COLO668 (cell line): ENCODE measurements at regions not wholly inside any gene's neighbourhood (a gene's known extent, or its start where the extent isn't known, plus 50 kb on each side); places are given as distances from the start of the nearest gene placed in this dataset.
"Not testable (repeated sequence)": the region's sequence is repeated elsewhere in the genome, so short reads cannot be mapped to it uniquely, and the experiment has no call there.

Experiments used
- DNase-seq: peaks from one replicate; lab custom pipeline; 2025; ENCODE audit not compliant: unreplicated experiment; lab: John Stamatoyannopoulos, UW

- DNase-seq: no peak
Observed at GRCh38 chr13:61950828-61951227, 535.2 kb upstream of the PCDH20 start.

GRCh38 chr13:61944329-61944929 lies 528.8 kb upstream of the PCDH20 start:
- no peak for DNase-seq

GRCh38 chr13:61935710-61936109 lies 520.1 kb upstream of the PCDH20 start:
- no peak for DNase-seq

GRCh38 chr13:61927648-61928047 lies 512.0 kb upstream of the PCDH20 start:
- no peak for DNase-seq

- no peak for DNase-seq
Observed at GRCh38 chr13:61918841-61919240, 503.2 kb upstream of the PCDH20 start.

GRCh38 chr13:61916483-61916882 lies 500.8 kb upstream of the PCDH20 start:
- DNase-seq: no peak

- no peak for DNase-seq
Observed at GRCh38 chr13:61913183-61913582, 497.5 kb upstream of the PCDH20 start.

GRCh38 chr13:61908906-61909615 lies 493.4 kb upstream of the PCDH20 start:
- no peak for DNase-seq

GRCh38 chr13:61905054-61905453 lies 489.4 kb upstream of the PCDH20 start:
- DNase-seq: no peak

- no peak for DNase-seq
Observed at GRCh38 chr13:61901946-61902541, 486.4 kb upstream of the PCDH20 start.

- DNase-seq: no peak
Observed at GRCh38 chr13:61900033-61900432, 484.4 kb upstream of the PCDH20 start.

- no peak for DNase-seq
Observed at GRCh38 chr13:61898207-61898606, 482.6 kb upstream of the PCDH20 start.

- no peak for DNase-seq
Observed at GRCh38 chr13:61891401-61891800, 475.8 kb upstream of the PCDH20 start.

GRCh38 chr13:61884830-61885229 lies 469.2 kb upstream of the PCDH20 start:
- no peak for DNase-seq

- DNase-seq: no peak
Observed at GRCh38 chr13:61880578-61881283, 465.1 kb upstream of the PCDH20 start.

- DNase-seq: not testable (repeated sequence)
Observed at GRCh38 chr13:61878565-61878964, 462.9 kb upstream of the PCDH20 start.

GRCh38 chr13:61874970-61875579 lies 459.4 kb upstream of the PCDH20 start:
- DNase-seq: no peak

GRCh38 chr13:61873717-61874116 lies 458.1 kb upstream of the PCDH20 start:
- DNase-seq: no peak

GRCh38 chr13:61857198-61857597 lies 441.5 kb upstream of the PCDH20 start:
- DNase-seq: no peak

- no peak for DNase-seq
Observed at GRCh38 chr13:61852116-61852619, 436.5 kb upstream of the PCDH20 start.

- DNase-seq: no peak
Observed at GRCh38 chr13:61850794-61851193, 435.1 kb upstream of the PCDH20 start.
